Amniotic epithelial cell (primary cell): ENCODE measurements at regions not wholly inside any gene's neighbourhood (a gene's known extent, or its start where the extent isn't known, plus 50 kb on each side); places are given as distances from the start of the nearest gene placed in this dataset.

Experiments
- DNase-seq: peaks from one replicate; pipeline ENCODE4 v3.0.0-alpha.2; 2010; ENCODE audit warnings: low read depth

GRCh38 chr2:71958426-71958825, 189.2 kb downstream of the CYP26B1 start:
- DNase-seq, result peak; percentile 1

- no peak for DNase-seq
Observed at GRCh38 chr2:71952572-71953188, 195.0 kb downstream of the CYP26B1 start.

GRCh38 chr2:71951718-71952404, 195.8 kb downstream of the CYP26B1 start:
- no peak for DNase-seq

- DNase-seq, result no peak
Observed at GRCh38 chr2:71951083-71951468, 196.6 kb downstream of the CYP26B1 start.

GRCh38 chr2:71950256-71951082, 197.2 kb downstream of the CYP26B1 start:
- DNase-seq, result no peak

- no peak for DNase-seq
Observed at GRCh38 chr2:71949537-71949798, 198.2 kb downstream of the CYP26B1 start.

- no peak for DNase-seq
Observed at GRCh38 chr2:71948781-71949536, 198.7 kb downstream of the CYP26B1 start.

GRCh38 chr2:71947809-71948208, 199.9 kb downstream of the CYP26B1 start:
- DNase-seq, result no peak

GRCh38 chr2:71945603-71945959, 202.1 kb downstream of the CYP26B1 start:
- DNase-seq, result no peak

- DNase-seq, result no peak
Observed at GRCh38 chr2:71944806-71945602, 202.7 kb downstream of the CYP26B1 start.

GRCh38 chr2:71944183-71944550, 203.5 kb downstream of the CYP26B1 start:
- no peak for DNase-seq

GRCh38 chr2:71943238-71944182, 204.2 kb downstream of the CYP26B1 start:
- no peak for DNase-seq

GRCh38 chr2:71941726-71942525, 205.7 kb downstream of the CYP26B1 start:
- no peak for DNase-seq

GRCh38 chr2:71940695-71941094, 207.0 kb downstream of the CYP26B1 start:
- no peak for DNase-seq

GRCh38 chr2:71939588-71940535, 207.8 kb downstream of the CYP26B1 start:
- DNase-seq, result no peak

- DNase-seq, result no peak
Observed at GRCh38 chr2:71938659-71939587, 208.7 kb downstream of the CYP26B1 start.

- DNase-seq, result no peak
Observed at GRCh38 chr2:71938108-71938507, 209.6 kb downstream of the CYP26B1 start.

GRCh38 chr2:71937396-71937795, 210.3 kb downstream of the CYP26B1 start:
- no peak for DNase-seq
